Type B pancreatic cell (in vitro differentiated cells): ENCODE measurements at regions not wholly inside any gene's neighbourhood (a gene's known extent, or its start where the extent isn't known, plus 50 kb on each side); places are given as distances from the start of the nearest gene placed in this dataset.

Experiments
- DNase-seq: peaks from one replicate; pipeline ENCODE4 v3.0.0; 2021; ENCODE audit warnings: mixed read lengths; ENCODE audit not compliant: unreplicated experiment; ENCODE audit errors: extremely low spot score
- H3K27ac Mint-ChIP-seq: 2 replicates; pipeline ENCODE4 v1.8.0; 2021; ENCODE audit warnings: mild to moderate bottlenecking, mixed read lengths
- H3K27me3 Mint-ChIP-seq: 2 replicates; pipeline ENCODE4 v1.8.0; 2021; ENCODE audit warnings: mixed read lengths
- H3K36me3 Mint-ChIP-seq: 2 replicates; pipeline ENCODE4 v1.8.0; 2021; ENCODE audit warnings: mixed read lengths
- H3K4me1 Mint-ChIP-seq: one replicate; pipeline ENCODE4 v1.8.0; 2021; ENCODE audit warnings: mixed read lengths; ENCODE audit not compliant: unreplicated experiment
- H3K4me3 Mint-ChIP-seq: 2 replicates; pipeline ENCODE4 v1.8.0; 2021; ENCODE audit warnings: mild to moderate bottlenecking, mixed read lengths
- H3K9me3 Mint-ChIP-seq: 2 replicates; pipeline ENCODE4 v1.8.0; 2021; ENCODE audit warnings: mixed read lengths
- CTCF ChIP-seq: fragments of 200-600 bp; sonication (generic); conservative IDR thresholded peaks from 2 replicates; pipeline ENCODE4 v1.5.0; 2021; ENCODE audit warnings: antibody characterized with exemption, mild to moderate bottlenecking

DNA sequence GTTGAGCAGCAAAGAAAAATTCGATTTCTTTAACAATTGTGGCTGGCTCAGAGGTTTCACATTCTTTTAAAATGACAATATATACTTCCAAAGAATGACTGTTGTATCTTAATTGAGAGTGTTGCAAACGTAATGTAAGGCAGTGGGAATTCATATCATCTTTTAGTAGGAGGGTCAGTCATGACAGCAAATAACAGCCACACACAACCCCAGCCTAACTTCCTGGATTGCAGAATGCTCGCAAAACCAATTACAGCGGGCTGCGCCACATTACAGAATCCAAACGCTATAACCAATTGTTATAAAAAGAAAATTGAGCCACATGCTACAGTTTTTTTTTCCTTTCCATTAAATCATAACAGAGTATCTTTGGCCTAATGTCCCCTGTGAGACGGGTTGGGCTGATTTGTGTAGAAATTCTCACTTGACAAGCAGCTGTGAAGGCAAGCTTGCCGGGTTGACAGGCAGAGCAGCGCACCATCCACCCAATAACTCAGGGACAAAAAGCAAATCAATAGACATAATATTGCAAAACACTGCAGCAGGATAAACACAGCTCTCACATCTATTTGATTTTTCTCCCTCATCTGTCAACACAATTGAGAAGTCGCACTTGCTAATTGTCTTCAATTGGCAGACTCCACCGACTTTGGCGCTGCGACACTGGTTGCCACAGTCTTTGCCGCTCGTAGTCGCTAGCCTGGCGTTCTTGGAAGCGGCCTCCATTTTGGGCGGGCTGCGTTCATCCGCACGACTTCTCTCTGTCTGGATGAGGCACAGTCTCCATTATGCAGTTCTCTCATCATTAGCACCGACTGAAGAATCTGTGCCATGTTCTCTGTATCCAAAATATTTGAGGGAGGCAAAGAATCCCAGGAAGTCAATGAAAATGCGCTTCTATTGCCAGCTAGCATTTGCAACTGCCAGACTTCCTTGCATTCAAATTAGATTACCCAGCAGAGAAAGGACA, 95.0 kb upstream of the CCDC68 start:
- no peak overlapping the region for H3K27ac Mint-ChIP-seq
- H3K36me3 Mint-ChIP-seq: no peaks in the 10 kb centered on the region
- DNase-seq: no peak
- TF ChIP-seq CTCF: no peak
- H3K27me3 Mint-ChIP-seq: peaks cover 3% of the 10 kb centered on the region
- no peaks in the 10 kb centered on the region for H3K4me1 Mint-ChIP-seq
- H3K4me3 Mint-ChIP-seq: no peak overlapping the region
- no peaks in the 10 kb centered on the region for H3K9me3 Mint-ChIP-seq

DNA sequence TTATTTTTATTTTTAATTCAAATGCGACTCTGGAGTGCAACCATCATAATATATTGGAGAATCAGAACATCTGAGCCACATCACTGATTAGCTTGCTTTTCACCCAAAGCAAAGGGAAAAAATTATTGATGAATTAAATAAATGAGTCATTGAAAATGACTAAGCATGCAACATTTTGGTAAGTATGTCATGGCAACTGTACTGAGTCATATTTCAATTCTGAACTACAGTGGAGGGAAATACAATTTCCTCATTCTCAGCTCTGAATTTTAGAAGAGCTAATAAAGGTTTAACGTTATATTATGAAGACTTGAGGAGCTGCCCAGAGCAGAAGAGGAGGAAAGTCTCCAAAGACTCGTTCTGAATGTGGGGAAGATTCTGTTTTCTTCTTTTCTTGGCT, 89.6 kb upstream of the CCDC68 start:
- H3K27me3 Mint-ChIP-seq: no peaks in the 10 kb centered on the region
- no peak overlapping the region for H3K27ac Mint-ChIP-seq
- peaks cover 4% of the 10 kb centered on the region for H3K9me3 Mint-ChIP-seq

DNA sequence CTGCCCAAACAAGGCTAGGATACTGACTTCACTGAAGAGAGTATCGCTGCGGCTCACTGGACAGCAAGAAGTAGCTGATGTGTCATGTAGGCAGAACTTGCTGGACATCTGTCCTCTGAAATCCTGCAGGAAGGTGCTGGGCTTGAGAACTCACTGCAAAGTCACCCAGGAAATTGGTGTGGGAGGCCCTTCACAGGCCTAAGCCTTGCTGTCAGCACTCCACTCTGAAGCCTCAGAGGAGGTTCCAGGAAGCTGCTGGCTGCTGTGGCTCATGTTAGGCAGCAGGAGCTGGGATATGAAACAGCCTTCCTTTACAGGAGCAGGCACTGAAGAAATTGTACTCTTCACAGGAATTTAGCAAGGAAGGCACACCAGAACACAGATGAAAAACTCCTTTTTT, 88.3 kb upstream of the CCDC68 start:
- Mint-ChIP-seq H3K4me3 (no peak overlapping the region), H3K4me1 (no peaks in the 10 kb centered on the region), H3K27ac (no peak overlapping the region), H3K27me3 (no peaks in the 10 kb centered on the region), H3K9me3 (peaks cover 4% of the 10 kb centered on the region), H3K36me3 (no peaks in the 10 kb centered on the region)
- no peak for DNase-seq
- TF ChIP-seq CTCF: no peak

More for the DNA sequence above, 89.6 kb upstream of the CCDC68 start:
- Mint-ChIP-seq H3K36me3 (no peaks in the 10 kb centered on the region), H3K4me3 (no peak overlapping the region), H3K4me1 (no peaks in the 10 kb centered on the region)
- DNase-seq: no peak
- TF ChIP-seq CTCF: no peak

GRCh38 chr18:55041366-55041765, 82.1 kb upstream of the CCDC68 start:
- DNase-seq: no peak
- no peaks in the 10 kb centered on the region for H3K27me3 Mint-ChIP-seq
- H3K9me3 Mint-ChIP-seq: no peaks in the 10 kb centered on the region
- no peak for TF ChIP-seq CTCF
- H3K4me1 Mint-ChIP-seq: no peaks in the 10 kb centered on the region
- H3K4me3 Mint-ChIP-seq: no peak overlapping the region
- no peak overlapping the region for H3K27ac Mint-ChIP-seq
- no peaks in the 10 kb centered on the region for H3K36me3 Mint-ChIP-seq

- Mint-ChIP-seq H3K27me3 (no peaks in the 10 kb centered on the region), H3K4me1 (no peaks in the 10 kb centered on the region), H3K9me3 (no peaks in the 10 kb centered on the region), H3K36me3 (no peaks in the 10 kb centered on the region), H3K4me3 (no peak overlapping the region), H3K27ac (no peak overlapping the region)
- TF ChIP-seq CTCF: no peak
- no peak for DNase-seq
These were observed 78.9 kb upstream of the CCDC68 start for GRCh38 chr18:55038162-55038561.
